Neural cell (in vitro differentiated cells): ENCODE measurements at regions not wholly inside any gene's neighbourhood (a gene's known extent, or its start where the extent isn't known, plus 50 kb on each side); places are given as distances from the start of the nearest gene placed in this dataset.

Experiments used
- H2AFZ ChIP-seq: fragments of 200-600, 300-800 bp; sonication (generic), shearing (Covaris generic); 2 replicates; pipeline ENCODE4 v1.6.0; 2014; ENCODE audit warnings: low read depth, mild to moderate bottlenecking, antibody characterized with exemption, low read length, moderate library complexity
- H3F3A ChIP-seq: fragments of 200-600 bp; shearing (Covaris generic); 2 replicates; pipeline ENCODE4 v1.6.1; 2016; ENCODE audit warnings: mild to moderate bottlenecking, moderate library complexity, mixed read lengths, antibody characterized with exemption, low read length; ENCODE audit not compliant: insufficient read depth, poor library complexity, severe bottlenecking
- H3K27ac ChIP-seq: fragments of 200-600, 300-800 bp; sonication (generic), shearing (Covaris generic); 2 replicates; pipeline ENCODE4 v1.5.1; 2014; ENCODE audit warnings: mild to moderate bottlenecking, low read length, moderate library complexity
- H3K27me3 ChIP-seq: fragments of 300-800, 200-600 bp; sonication (generic), shearing (Covaris generic); 2 replicates; pipeline ENCODE4 v1.6.0; 2014; ENCODE audit warnings: mild to moderate bottlenecking, low read depth, low read length, moderate library complexity; ENCODE audit not compliant: insufficient read depth
- H3K36me3 ChIP-seq: fragments of 300-800, 200-600 bp; sonication (generic), shearing (Covaris generic); 2 replicates; pipeline ENCODE4 v1.5.1; 2014; ENCODE audit warnings: mild to moderate bottlenecking, antibody characterized with exemption, low read length, moderate library complexity; ENCODE audit not compliant: insufficient read depth
- H3K4me2 ChIP-seq: fragments of 300-800, 200-600 bp; sonication (generic), shearing (Covaris generic); 2 replicates; pipeline ENCODE4 v1.6.0; 2014; ENCODE audit warnings: mild to moderate bottlenecking, low read length
- H3K4me3 ChIP-seq: fragments of 300-800, 200-600 bp; sonication (generic), shearing (Covaris generic); 2 replicates; pipeline ENCODE4 v1.5.1; 2014; ENCODE audit warnings: mild to moderate bottlenecking, low read length, moderate library complexity
- H3K79me2 ChIP-seq: fragments of 200-600 bp; shearing (Covaris generic); replicated peaks from 2 replicates; pipeline ENCODE4 v1.6.0; 2014; ENCODE audit warnings: mild to moderate bottlenecking, low read length, moderate library complexity; ENCODE audit not compliant: insufficient read depth
- H3K9ac ChIP-seq: fragments of 300-800, 200-600 bp; sonication (generic), shearing (Covaris generic); 2 replicates; pipeline ENCODE4 v1.6.1; 2016; ENCODE audit warnings: mild to moderate bottlenecking, low read length, mixed read lengths
- H3K9me2 ChIP-seq: fragments of 200-600 bp; shearing (Covaris generic); 2 replicates; pipeline ENCODE4 v1.6.1; 2016; ENCODE audit warnings: mild to moderate bottlenecking, low read length, mixed read lengths; ENCODE audit not compliant: insufficient read depth
- H3K9me3 ChIP-seq: fragments of 200-600, 300-800 bp; sonication (generic), shearing (Covaris generic); 2 replicates; pipeline ENCODE4 v1.6.1; 2016; ENCODE audit warnings: mild to moderate bottlenecking, mixed run types, low read length, moderate library complexity, mixed read lengths
- H4K20me1 ChIP-seq: fragments of 200-600 bp; shearing (Covaris generic); 2 replicates; pipeline ENCODE4 v1.6.1; 2016; ENCODE audit warnings: mild to moderate bottlenecking, mixed run types; ENCODE audit not compliant: insufficient read depth
- CTCF ChIP-seq: fragments of 450-650 bp; IDR thresholded peaks from 2 replicates; pipeline ENCODE4 v1.5.1; 2014; ENCODE audit warnings: antibody characterized with exemption, mild to moderate bottlenecking, moderate library complexity; ENCODE audit not compliant: poor library complexity, severe bottlenecking
- EP300 ChIP-seq: fragments of 450-650 bp; conservative IDR thresholded peaks from 2 replicates; pipeline ENCODE4 v1.6.1; 2014; ENCODE audit warnings: antibody characterized with exemption, mild to moderate bottlenecking, moderate library complexity; ENCODE audit not compliant: poor library complexity, severe bottlenecking
- EZH2 ChIP-seq: fragments of 200-600, 300-800 bp; shearing (Covaris generic), sonication (generic); IDR thresholded peaks from 2 replicates; pipeline ENCODE4 v1.6.1; 2014; ENCODE audit warnings: antibody characterized with exemption, low read length, borderline replicate concordance, mild to moderate bottlenecking; ENCODE audit not compliant: insufficient read depth, poor library complexity, severe bottlenecking
- MXI1 ChIP-seq: fragments of 450-650 bp; conservative IDR thresholded peaks from 2 replicates; pipeline ENCODE4 v1.6.1; 2014; ENCODE audit warnings: antibody characterized with exemption, mild to moderate bottlenecking; ENCODE audit not compliant: poor library complexity, severe bottlenecking
- POLR2AphosphoS5 ChIP-seq: IDR thresholded peaks from 2 replicates; pipeline ENCODE4 v1.6.1; 2012
- RAD21 ChIP-seq: fragments of 450-650 bp; conservative IDR thresholded peaks from 2 replicates; pipeline ENCODE4 v1.6.1; 2014; ENCODE audit warnings: antibody characterized with exemption, mild to moderate bottlenecking, moderate library complexity
- REST ChIP-seq: IDR thresholded peaks from 2 replicates; pipeline ENCODE4 v1.6.1; 2012; ENCODE audit warnings: borderline replicate concordance
- SMC3 ChIP-seq: fragments of 450-650 bp; conservative IDR thresholded peaks from 2 replicates; pipeline ENCODE4 v1.6.1; 2014; ENCODE audit warnings: antibody characterized with exemption, mild to moderate bottlenecking, moderate library complexity; ENCODE audit not compliant: poor library complexity
- TAF1 ChIP-seq: IDR thresholded peaks from 2 replicates; pipeline ENCODE4 v1.6.1; 2012; ENCODE audit warnings: low read depth

- Histone ChIP-seq H3K9me2 (no peaks in the 10 kb centered on the region), H3K4me3 (no peak overlapping the region), H3K79me2 (no peaks in the 10 kb centered on the region), H2AFZ (no peak overlapping the region), H4K20me1 (no peaks in the 10 kb centered on the region), H3K27me3 (no peaks in the 10 kb centered on the region), H3K36me3 (no peaks in the 10 kb centered on the region), H3K9ac (no peak overlapping the region), H3K27ac (no peak overlapping the region), H3F3A (no peaks in the 10 kb centered on the region), H3K4me2 (no peak overlapping the region), H3K9me3 (no peaks in the 10 kb centered on the region)
- TF ChIP-seq EP300 (no peak), MXI1 (no peak), SMC3 (no peak), RAD21 (no peak), POLR2AphosphoS5 (no peak), EZH2 (no peak), REST (no peak), TAF1 (no peak), CTCF (no peak)
Observed at GRCh38 chr16:73339821-73340220, 291.9 kb upstream of the ZFHX3 start.

- no peaks in the 10 kb centered on the region for H3K79me2 ChIP-seq
- H3K9me3 ChIP-seq = no peaks in the 10 kb centered on the region
Observed at GRCh38 chr16:73337373-73338296, 289.7 kb upstream of the ZFHX3 start.

More at GRCh38 chr16:73337373-73338296, 289.7 kb upstream of the ZFHX3 start:
- Histone ChIP-seq H3K9me2 (no peaks in the 10 kb centered on the region), H4K20me1 (no peaks in the 10 kb centered on the region), H3K27ac (no peak overlapping the region), H3K9ac (no peak overlapping the region), H3K36me3 (no peaks in the 10 kb centered on the region), H3K27me3 (no peaks in the 10 kb centered on the region), H3F3A (no peaks in the 10 kb centered on the region), H2AFZ (no peak overlapping the region), H3K4me3 (no peak overlapping the region), H3K4me2 (no peak overlapping the region)
- TF ChIP-seq POLR2AphosphoS5 (no peak), RAD21 (no peak), REST (no peak), MXI1 (no peak), EP300 (no peak), SMC3 (no peak), CTCF (no peak), EZH2 (no peak), TAF1 (no peak)
